ENCODE measurements at regions not wholly inside any gene's neighbourhood (a gene's known extent, or its start where the extent isn't known, plus 50 kb on each side); places are given as distances from the start of the nearest gene placed in this dataset.

DNA sequence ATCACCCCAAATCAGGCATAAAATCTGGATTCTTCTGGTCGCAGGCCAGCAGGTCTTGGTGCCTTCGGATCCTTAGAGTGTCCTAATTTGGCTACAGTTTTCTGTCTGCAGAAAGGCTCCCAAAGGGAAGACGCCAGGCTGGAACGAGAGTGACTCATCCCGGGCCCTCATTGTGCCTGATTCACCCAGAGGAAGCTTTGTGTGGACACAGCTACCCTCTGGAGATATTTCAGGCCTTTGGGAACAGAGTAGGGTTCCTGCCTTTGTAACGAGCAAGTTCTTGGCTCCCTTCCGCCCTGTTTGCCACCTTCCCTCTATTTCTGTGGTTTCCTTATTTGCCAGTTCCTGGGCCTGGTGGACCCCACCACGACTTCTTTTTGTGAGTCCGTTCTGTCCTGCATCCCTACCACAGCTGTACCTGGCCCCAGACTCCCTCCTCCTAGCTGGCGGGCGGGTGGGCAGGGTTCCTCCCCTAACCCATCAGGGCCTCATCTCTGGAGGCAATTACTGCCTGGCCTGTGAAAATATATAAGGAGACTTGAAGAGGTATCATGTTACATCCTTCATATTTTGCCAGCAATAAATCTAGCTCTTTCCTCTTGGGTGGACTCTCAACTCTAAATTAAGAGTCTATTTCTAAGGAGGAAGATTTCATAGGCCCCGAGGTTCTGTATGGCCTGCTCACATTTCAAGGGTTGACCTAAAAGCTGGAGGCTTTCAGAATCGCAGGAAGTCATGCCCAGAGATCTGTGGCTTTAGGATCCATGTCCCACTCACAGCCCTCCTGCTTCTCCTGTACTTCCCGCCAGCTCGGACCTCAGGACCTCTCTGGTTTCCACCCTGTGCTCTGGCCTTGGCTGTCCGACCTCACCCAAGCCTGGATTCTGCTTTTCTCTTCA, 219.2 kb upstream of the ZNF32 start:
- TF ChIP-seq, protein P1, sequence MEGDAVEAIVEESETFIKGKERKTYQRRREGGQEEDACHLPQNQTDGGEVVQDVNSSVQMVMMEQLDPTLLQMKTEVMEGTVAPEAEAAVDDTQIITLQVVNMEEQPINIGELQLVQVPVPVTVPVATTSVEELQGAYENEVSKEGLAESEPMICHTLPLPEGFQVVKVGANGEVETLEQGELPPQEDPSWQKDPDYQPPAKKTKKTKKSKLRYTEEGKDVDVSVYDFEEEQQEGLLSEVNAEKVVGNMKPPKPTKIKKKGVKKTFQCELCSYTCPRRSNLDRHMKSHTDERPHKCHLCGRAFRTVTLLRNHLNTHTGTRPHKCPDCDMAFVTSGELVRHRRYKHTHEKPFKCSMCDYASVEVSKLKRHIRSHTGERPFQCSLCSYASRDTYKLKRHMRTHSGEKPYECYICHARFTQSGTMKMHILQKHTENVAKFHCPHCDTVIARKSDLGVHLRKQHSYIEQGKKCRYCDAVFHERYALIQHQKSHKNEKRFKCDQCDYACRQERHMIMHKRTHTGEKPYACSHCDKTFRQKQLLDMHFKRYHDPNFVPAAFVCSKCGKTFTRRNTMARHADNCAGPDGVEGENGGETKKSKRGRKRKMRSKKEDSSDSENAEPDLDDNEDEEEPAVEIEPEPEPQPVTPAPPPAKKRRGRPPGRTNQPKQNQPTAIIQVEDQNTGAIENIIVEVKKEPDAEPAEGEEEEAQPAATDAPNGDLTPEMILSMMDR (conservative IDR thresholded peaks at IDR 0.05; ENCODE audit: low read depth, low read length) = no peak
- H3K4me3 ChIP-seq (ENCODE audit: low read depth, low read length) = no peak overlapping the region
- peak; percentile 60 for DNase-seq (ENCODE audit: low read depth)

DNA sequence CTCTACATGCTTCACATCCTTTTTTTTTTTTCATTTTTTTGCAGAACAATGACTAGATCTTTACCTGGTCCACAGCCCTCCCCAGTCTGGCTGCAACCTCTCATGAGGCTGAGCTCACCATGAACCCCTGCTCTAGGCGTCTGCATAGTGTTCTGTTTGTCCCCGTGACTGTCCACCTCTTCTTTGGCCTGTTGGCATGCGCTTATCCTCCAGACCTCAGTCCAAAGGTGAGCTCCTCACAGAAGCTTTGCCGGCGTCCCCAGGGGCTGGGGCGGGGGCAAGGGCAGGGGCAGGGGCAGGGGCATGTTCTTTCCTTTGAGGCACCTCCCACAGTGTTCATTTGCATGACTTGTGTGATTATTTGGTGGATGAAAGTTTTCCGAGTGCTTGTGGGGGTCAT, 218.4 kb upstream of the ZNF32 start:
- no peak overlapping the region for H3K4me3 ChIP-seq (ENCODE audit: low read depth, low read length)
- DNase-seq (ENCODE audit: low read depth) = no peak
- TF ChIP-seq, protein P1 (conservative IDR thresholded peaks at IDR 0.05; ENCODE audit: low read depth, low read length) = no peak

DNA sequence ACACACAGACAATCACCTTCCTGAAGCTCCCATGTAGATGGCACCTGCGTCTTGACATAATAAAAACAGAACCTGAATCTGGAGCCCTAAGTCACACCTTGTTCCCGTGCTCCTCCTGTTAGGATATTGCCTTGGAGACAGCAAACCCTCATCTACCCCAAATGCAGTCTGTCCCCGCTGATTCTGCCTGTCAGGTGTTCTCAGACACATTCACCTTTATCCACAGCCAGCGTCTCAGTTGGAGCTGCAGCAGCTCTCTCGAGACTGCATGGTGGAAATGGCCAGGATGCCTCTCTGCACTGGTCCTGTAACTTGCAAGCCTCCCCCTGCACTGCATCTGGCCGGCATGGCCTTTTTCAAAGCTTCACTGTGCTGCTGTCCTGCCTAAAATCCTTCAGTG, 218.0 kb upstream of the ZNF32 start:
- no peak for DNase-seq (ENCODE audit: low read depth)
- H3K4me3 ChIP-seq (ENCODE audit: low read depth, low read length) = no peak overlapping the region
- TF ChIP-seq, protein P1 (conservative IDR thresholded peaks at IDR 0.05; ENCODE audit: low read depth, low read length) = no peak

DNA sequence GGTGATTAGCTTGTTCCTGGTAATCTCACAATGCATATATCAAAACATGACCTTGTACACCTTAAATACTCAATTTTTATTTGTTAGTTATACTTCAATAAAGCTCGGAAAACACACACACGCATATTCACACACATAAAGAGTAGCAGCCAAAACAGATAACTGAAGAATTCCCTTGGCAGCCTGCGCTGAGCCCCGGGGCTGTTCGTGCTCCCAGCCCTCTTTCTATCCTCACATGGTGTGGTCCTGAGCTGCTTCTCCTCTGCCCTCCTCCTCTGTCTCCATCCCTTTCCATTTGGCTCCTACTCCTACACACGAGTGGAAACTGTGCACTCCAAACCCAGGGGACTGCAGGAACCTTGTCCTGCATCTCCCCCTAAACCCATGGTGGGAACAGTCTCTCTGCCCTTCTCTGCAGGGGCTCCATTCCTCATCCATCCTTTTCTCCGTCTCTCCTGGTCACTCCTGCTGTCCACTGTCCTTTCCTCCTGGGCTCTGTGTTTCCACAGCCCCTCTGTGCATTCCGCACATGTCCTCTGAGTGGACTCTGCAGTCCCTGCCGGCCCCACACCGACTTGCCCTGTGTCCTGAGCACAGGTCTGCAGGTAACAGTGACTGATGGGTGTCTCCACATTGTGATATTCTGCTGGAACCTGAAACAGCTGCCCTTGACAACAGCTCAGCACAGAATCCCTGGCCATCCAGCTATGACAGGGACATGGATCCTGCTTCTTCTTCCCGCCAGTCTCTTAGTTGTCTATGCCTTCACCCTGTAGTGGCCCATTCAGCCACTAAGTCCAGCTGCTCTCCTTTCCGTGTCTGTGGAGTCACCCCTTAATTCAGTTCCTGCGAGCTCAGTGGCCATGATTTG, 216.8 kb upstream of the ZNF32 start:
- TF ChIP-seq, protein P1 (conservative IDR thresholded peaks at IDR 0.05; ENCODE audit: low read depth, low read length) = no peak
- H3K4me3 ChIP-seq (ENCODE audit: low read depth, low read length) = no peak overlapping the region
- DNase-seq (ENCODE audit: low read depth) = no peak

DNA sequence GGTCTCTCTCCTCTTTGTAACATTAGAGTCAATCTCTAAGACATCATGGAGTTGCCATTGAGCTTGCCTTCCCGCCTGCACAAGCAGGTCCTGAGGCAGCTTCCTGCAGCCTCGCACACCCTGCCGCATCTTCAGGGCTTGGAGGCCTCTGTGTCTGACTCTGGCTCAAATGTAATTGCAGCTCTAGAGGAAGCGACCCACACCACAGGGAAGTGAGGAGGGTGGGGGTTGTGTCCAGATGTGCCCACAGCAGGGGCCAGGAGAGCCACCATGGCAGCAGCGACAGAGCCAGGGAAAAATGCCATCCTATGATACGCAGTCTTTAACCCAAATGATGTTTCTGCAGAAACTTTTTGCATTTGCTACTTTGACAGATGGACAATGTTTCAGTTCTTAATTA, 216.0 kb upstream of the ZNF32 start:
- TF ChIP-seq, protein P1 (conservative IDR thresholded peaks at IDR 0.05; ENCODE audit: low read depth, low read length) = no peak
- no peak for DNase-seq (ENCODE audit: low read depth)

DNA sequence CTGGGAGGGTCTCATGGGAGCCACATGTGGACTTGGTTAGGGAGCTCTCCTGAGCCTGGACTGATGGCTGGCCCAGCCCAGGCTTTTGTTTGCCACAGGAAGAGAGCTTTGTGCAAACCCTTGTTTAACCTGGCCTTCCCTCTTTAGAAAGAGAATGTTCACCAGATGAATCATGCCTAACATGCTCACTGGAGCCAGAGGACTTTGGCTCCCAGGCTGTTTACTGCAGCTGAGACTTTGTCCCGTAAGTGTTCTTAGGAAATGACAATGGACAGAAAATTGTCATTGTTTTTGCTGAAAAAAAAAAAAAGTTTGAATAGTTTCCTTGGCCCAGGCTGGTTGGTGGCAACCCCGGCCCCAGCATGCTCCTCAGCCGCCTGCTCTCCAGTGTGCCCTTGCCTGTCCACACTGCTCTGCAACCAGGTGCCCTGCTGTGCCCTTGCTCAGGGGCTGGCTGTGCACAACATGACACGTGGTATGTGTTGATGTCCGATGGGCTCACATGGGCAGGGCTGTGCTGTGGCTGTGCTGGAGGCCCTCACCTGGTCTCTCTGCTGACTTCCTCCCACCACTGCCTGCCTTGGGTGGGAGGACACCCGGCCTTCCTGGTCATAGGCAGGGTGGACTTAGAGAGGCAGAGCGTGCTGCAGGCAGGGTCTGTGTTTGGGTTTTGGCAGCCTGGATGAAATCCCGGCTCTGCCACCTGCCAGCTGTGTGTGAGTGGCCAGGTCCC, 215.3 kb upstream of the ZNF32 start:
- TF ChIP-seq, protein P1 (conservative IDR thresholded peaks at IDR 0.05; ENCODE audit: low read depth, low read length) = no peak
- DNase-seq (ENCODE audit: low read depth) = peak; percentile 79
- no peak overlapping the region for H3K4me3 ChIP-seq (ENCODE audit: low read depth, low read length)

More for the DNA sequence above, 216.0 kb upstream of the ZNF32 start:
- H3K4me3 ChIP-seq (ENCODE audit: low read depth, low read length) = no peak overlapping the region

Measured in choroid plexus epithelial cell (primary cell).